Aorta (tissue), 5 donors: ENCODE measurements at regions not wholly inside any gene's neighbourhood (a gene's known extent, or its start where the extent isn't known, plus 50 kb on each side); places are given as distances from the start of the nearest gene placed in this dataset.

Experiments used
- ATAC-seq: fragments of 200-7000 bp; cut with Tn5 transposase; one replicate; pipeline ENCODE4 v1.9.1; 2022; ENCODE audit warnings: moderate library complexity; ENCODE audit not compliant: low FRiP score
- DNase-seq, 2 donors: peaks; one replicate each; pipeline ENCODE4 v3.0.0-alpha.2; 2020
- H3K27ac ChIP-seq, 2 donors: one replicate each; pipeline ENCODE4 v1.5.1; 2013; ENCODE audit warnings: low read length in 2 of 2, mild to moderate bottlenecking in 2 of 2, moderate library complexity in 2 of 2, control low read depth in 1 of 2, inconsistent platforms in 1 of 2, low read depth in 1 of 2
- H3K27me3 ChIP-seq, 2 donors: one replicate each; pipeline ENCODE4 v1.6.1; 2013; ENCODE audit warnings: control low read depth in 1 of 2, low read length in 1 of 2, mild to moderate bottlenecking in 1 of 2, moderate library complexity in 1 of 2; ENCODE audit not compliant: insufficient read depth in 2 of 2, control insufficient read depth in 1 of 2
- H3K36me3 ChIP-seq, 2 donors: one replicate each; pipeline ENCODE4 v1.6.1; 2013; ENCODE audit warnings: control low read depth in 1 of 2, low read length in 1 of 2, mild to moderate bottlenecking in 1 of 2; ENCODE audit not compliant: insufficient read depth in 2 of 2, control insufficient read depth in 1 of 2
- H3K4me1 ChIP-seq, 2 donors: one replicate each; pipeline ENCODE4 v1.6.1; 2013; ENCODE audit warnings: low read length in 2 of 2, control low read depth in 1 of 2, mild to moderate bottlenecking in 1 of 2, moderate library complexity in 1 of 2; ENCODE audit not compliant: insufficient read depth in 2 of 2, control insufficient read depth in 1 of 2
- H3K4me3 ChIP-seq, 2 donors: one replicate each; pipeline ENCODE4 v1.5.1; 2013; ENCODE audit warnings: low read length in 2 of 2, control low read depth in 1 of 2, mild to moderate bottlenecking in 1 of 2
- H3K9me3 ChIP-seq: one replicate; pipeline ENCODE4 v1.6.1; 2013; ENCODE audit warnings: mild to moderate bottlenecking, low read length; ENCODE audit not compliant: control insufficient read depth
- WGBS, 2 donors: extraction: QIAGEN DNeasy Blood & Tissue Kit; methylation state at CpG; one replicate each; pipeline ENCODE4 v1.1.7; 2013; 5-methylcytosine and 5-hydroxymethylcytosine counted together
- intact Hi-C, 2 donors: fragments of 100-400 bp; cut with DNase I; formaldehyde crosslinking; loops; one replicate each; pipeline versions ENCODE4 v1.14.2 to v1.15.0; 2022
- donor health status: healthy with polysubstance abuse.
- donor health status: Bipolar disorder and iron deficiency.
- donor health status: DM: no; HTN: no; CAD: no.
- donor health status: DM: no; HTN: no; CAD: no.
- donor health status: DM: yes; HTN: yes; CAD: no.

GRCh38 chr11:81052344-81053158 is 1611.7 kb upstream of the TENM4 start:
- Histone ChIP-seq H3K27me3 (no peaks in the 10 kb centered on the region), H3K27ac (no peak overlapping the region), H3K4me3 (no peak overlapping the region), H3K9me3 (no peaks in the 10 kb centered on the region), H3K4me1 (no peaks in the 10 kb centered on the region), H3K36me3 (no peaks in the 10 kb centered on the region)
- ATAC-seq (no peak), DNase-seq (no peak)
- intact Hi-C loops: no loop called here
- 52 to 60% methylated on average over 3 of the region's 3 CpGs for WGBS, 2 donors

GRCh38 chr11:81039916-81040524 is 1599.2 kb upstream of the TENM4 start:
- no peaks in the 10 kb centered on the region for H3K27me3 ChIP-seq
- DNase-seq (no peak), ATAC-seq (no peak)
- WGBS, 2 donors: 53 to 82% methylated on average over 2 of the region's 2 CpGs
- no peak overlapping the region for H3K27ac ChIP-seq
- intact Hi-C loops: no loop called here
- H3K36me3 ChIP-seq: no peaks in the 10 kb centered on the region
- no peaks in the 10 kb centered on the region for H3K4me1 ChIP-seq
- H3K4me3 ChIP-seq: no peak overlapping the region
- H3K9me3 ChIP-seq: peaks cover 4% of the 10 kb centered on the region

- H3K27ac ChIP-seq: no peak overlapping the region
- no peaks in the 10 kb centered on the region for H3K36me3 ChIP-seq
- intact Hi-C loops: no loop called here
- peaks cover 4% of the 10 kb centered on the region for H3K9me3 ChIP-seq
- DNase-seq: no peak
- no peaks in the 10 kb centered on the region for H3K4me1 ChIP-seq
- WGBS, 2 donors: 84 to 91% methylated on average over 3 of the region's 3 CpGs
- no peak overlapping the region for H3K4me3 ChIP-seq
- H3K27me3 ChIP-seq: no peaks in the 10 kb centered on the region
- ATAC-seq: no peak
These were observed 1595.5 kb upstream of the TENM4 start for GRCh38 chr11:81036168-81036870.

GRCh38 chr11:81033779-81034540 is 1593.1 kb upstream of the TENM4 start:
- Histone ChIP-seq H3K27me3 (no peaks in the 10 kb centered on the region), H3K9me3 (peaks cover 4% of the 10 kb centered on the region), H3K4me1 (no peaks in the 10 kb centered on the region), H3K36me3 (no peaks in the 10 kb centered on the region), H3K4me3 (no peak overlapping the region), H3K27ac (no peak overlapping the region)
- 75 to 79% methylated on average over 6 of the region's 6 CpGs for WGBS, 2 donors
- ATAC-seq (no peak), DNase-seq (no peak)
- intact Hi-C loops: no loop called here

GRCh38 chr11:81032906-81033305 is 1592.1 kb upstream of the TENM4 start:
- Histone ChIP-seq H3K36me3 (no peaks in the 10 kb centered on the region), H3K4me1 (no peaks in the 10 kb centered on the region), H3K9me3 (peaks cover 2% of the 10 kb centered on the region), H3K4me3 (no peak overlapping the region), H3K27me3 (no peaks in the 10 kb centered on the region), H3K27ac (no peak overlapping the region)
- no peak for ATAC-seq
- intact Hi-C loops: no loop called here
- DNase-seq: no peak
- 82 to 93% methylated on average over 10 of the region's 10 CpGs for WGBS, 2 donors

- Histone ChIP-seq H3K9me3 (no peaks in the 10 kb centered on the region), H3K4me1 (no peaks in the 10 kb centered on the region), H3K27ac (no peak overlapping the region), H3K4me3 (no peak overlapping the region), H3K27me3 (no peaks in the 10 kb centered on the region), H3K36me3 (no peaks in the 10 kb centered on the region)
- no peak for ATAC-seq
- DNase-seq: no peak
- 88 to 95% methylated on average over 1 of the region's 1 CpG for WGBS, 2 donors
- intact Hi-C loops: no loop called here
These were observed 1589.4 kb upstream of the TENM4 start for GRCh38 chr11:81030186-81030585.

GRCh38 chr11:81026032-81026431 is 1585.2 kb upstream of the TENM4 start:
- intact Hi-C loops: no loop called here
- H3K9me3 ChIP-seq: no peaks in the 10 kb centered on the region
- no peaks in the 10 kb centered on the region for H3K27me3 ChIP-seq
- no peaks in the 10 kb centered on the region for H3K36me3 ChIP-seq
- ATAC-seq: no peak
- H3K4me3 ChIP-seq: no peak overlapping the region
- no peak for DNase-seq
- WGBS, 2 donors: 89 to 94% methylated on average over 1 of the region's 1 CpG
- H3K27ac ChIP-seq: no peak overlapping the region
- H3K4me1 ChIP-seq: no peaks in the 10 kb centered on the region

- Histone ChIP-seq H3K9me3 (no peaks in the 10 kb centered on the region), H3K27me3 (no peaks in the 10 kb centered on the region), H3K4me3 (no peak overlapping the region), H3K27ac (no peak overlapping the region), H3K4me1 (no peaks in the 10 kb centered on the region), H3K36me3 (no peaks in the 10 kb centered on the region)
- DNase-seq: no peak
- intact Hi-C loops: no loop called here
- WGBS, 2 donors: 54 to 55% methylated on average over 1 of the region's 1 CpG
- no peak for ATAC-seq
These were observed 1581.2 kb upstream of the TENM4 start for GRCh38 chr11:81022057-81022456.
